Activated CD4-positive, alpha-beta T cell treated with anti-CD3 and anti-CD28 coated beads, Interleukin-2, amount 10 ng/mL, durations not matched to agents 24 days and 14 days (primary cell): ENCODE measurements at regions not wholly inside any gene's neighbourhood (a gene's known extent, or its start where the extent isn't known, plus 50 kb on each side); places are given as distances from the start of the nearest gene placed in this dataset.
"Not testable (repeated sequence)": the region's sequence is repeated elsewhere in the genome, so short reads cannot be mapped to it uniquely, and the experiment has no call there.

ENCODE experiments used
- DNase-seq: peaks from one replicate; pipeline ENCODE4 v3.0.0; 2022
- H3K27ac Mint-ChIP-seq: one replicate; pipeline ENCODE4 v1.8.0; 2022; ENCODE audit warnings: mild to moderate bottlenecking, mixed read lengths
- H3K27me3 Mint-ChIP-seq: one replicate; pipeline ENCODE4 v1.8.0; 2022; ENCODE audit warnings: mixed read lengths
- H3K36me3 Mint-ChIP-seq: one replicate; pipeline ENCODE4 v1.8.0; 2022; ENCODE audit warnings: low read depth, mild to moderate bottlenecking, mixed read lengths
- H3K4me1 Mint-ChIP-seq: one replicate; pipeline ENCODE4 v1.8.0; 2021; ENCODE audit warnings: mixed read lengths
- H3K4me3 Mint-ChIP-seq: one replicate; pipeline ENCODE4 v1.8.0; 2022; ENCODE audit warnings: mild to moderate bottlenecking, moderate library complexity, mixed read lengths
- H3K9me3 Mint-ChIP-seq: one replicate; pipeline ENCODE4 v1.8.0; 2021; ENCODE audit warnings: mixed read lengths
- intact Hi-C: fragments of 100-400 bp; cut with micrococcal nuclease; formaldehyde crosslinking; loops from one replicate; pipeline ENCODE4 v1.15.1; 2023

DNA sequence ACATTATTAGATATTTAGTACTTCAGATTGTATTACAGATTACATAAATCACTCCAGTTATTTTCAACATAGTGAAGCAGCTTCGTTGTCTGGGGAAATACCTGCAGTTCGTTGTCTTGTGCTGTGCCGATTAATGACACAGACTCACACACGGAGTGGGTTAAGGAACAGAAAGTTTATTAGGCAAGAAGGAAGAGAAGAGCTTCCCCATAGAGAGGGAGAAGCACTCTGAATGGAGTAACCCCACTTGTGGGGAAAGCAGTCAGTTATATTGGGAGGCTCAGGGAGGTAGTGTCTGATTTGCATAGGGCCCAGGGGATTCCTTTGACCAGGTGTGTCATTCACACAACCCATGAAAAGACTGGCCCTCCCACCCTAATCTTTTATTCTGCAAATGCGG lies 213.4 kb upstream of the POTEB3 start:
- DNase-seq, H3K9me3 Mint-ChIP-seq, H3K4me1 Mint-ChIP-seq, H3K4me3 Mint-ChIP-seq, H3K27me3 Mint-ChIP-seq, H3K36me3 Mint-ChIP-seq, H3K27ac Mint-ChIP-seq, intact Hi-C loops: not testable (repeated sequence)

DNA sequence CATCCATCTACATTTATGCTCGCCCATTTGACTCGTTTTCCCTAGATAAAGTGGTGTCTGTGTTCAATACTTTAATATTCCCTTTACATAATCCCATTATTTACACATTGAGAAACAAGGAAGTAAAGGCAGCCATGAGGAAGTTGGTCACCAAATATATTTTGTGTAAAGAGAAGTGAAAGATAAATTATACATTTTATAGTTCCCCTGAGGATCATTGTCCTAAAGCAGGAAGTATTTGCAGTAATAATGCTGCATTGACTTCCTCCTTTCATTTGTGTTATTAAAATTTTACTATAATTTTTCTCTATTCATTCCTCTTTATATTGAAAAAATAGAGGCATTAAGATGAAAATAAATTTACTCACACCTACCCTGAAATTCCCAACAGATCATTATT lies 198.5 kb upstream of the POTEB3 start:
- H3K36me3 Mint-ChIP-seq, H3K27ac Mint-ChIP-seq, H3K4me3 Mint-ChIP-seq, H3K27me3 Mint-ChIP-seq, intact Hi-C loops, H3K4me1 Mint-ChIP-seq, DNase-seq, H3K9me3 Mint-ChIP-seq: not testable (repeated sequence)

DNA sequence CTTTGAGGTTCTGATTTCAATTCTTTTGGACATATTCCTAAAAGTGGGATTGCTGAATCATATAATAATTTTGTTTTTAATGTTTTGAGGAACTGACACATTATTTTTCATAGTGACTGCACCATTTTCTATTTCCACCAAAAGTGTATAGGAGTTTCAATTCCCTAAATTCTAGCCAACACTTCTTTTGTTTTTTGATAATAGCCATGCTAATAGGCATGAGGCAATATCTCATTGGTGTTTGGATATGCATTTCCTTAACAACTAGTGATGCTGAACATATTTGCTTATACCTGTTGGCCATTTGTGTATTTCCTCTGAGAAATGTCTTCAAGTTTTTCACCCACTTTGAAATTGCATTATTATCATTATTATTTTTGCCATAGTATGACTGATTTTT lies 186.4 kb upstream of the POTEB3 start:
- H3K27ac Mint-ChIP-seq, DNase-seq, H3K4me3 Mint-ChIP-seq, H3K27me3 Mint-ChIP-seq, H3K4me1 Mint-ChIP-seq, H3K9me3 Mint-ChIP-seq, intact Hi-C loops, H3K36me3 Mint-ChIP-seq: not testable (repeated sequence)

DNA sequence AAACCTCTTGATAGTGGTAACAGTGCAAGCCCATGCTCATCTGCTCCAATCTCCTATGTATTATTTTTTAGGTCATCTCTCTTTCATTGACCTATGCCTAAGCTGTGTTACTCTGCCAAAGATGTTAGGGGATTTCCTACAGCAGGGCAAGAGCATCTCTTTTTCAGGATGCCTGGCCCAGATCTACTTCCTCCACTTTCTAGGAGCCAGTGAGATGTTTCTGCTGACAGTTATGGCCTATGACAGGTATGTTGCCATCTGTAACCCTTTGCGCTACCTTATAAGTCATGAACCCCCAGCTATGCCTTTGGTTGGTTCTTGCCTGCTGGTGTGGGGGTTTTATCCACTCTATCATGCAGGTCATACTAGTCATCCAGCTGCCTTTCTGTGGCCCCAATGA lies 168.9 kb upstream of the POTEB3 start:
- H3K4me1 Mint-ChIP-seq, H3K27ac Mint-ChIP-seq, H3K9me3 Mint-ChIP-seq, H3K36me3 Mint-ChIP-seq, DNase-seq, H3K27me3 Mint-ChIP-seq, intact Hi-C loops, H3K4me3 Mint-ChIP-seq: not testable (repeated sequence)

DNA sequence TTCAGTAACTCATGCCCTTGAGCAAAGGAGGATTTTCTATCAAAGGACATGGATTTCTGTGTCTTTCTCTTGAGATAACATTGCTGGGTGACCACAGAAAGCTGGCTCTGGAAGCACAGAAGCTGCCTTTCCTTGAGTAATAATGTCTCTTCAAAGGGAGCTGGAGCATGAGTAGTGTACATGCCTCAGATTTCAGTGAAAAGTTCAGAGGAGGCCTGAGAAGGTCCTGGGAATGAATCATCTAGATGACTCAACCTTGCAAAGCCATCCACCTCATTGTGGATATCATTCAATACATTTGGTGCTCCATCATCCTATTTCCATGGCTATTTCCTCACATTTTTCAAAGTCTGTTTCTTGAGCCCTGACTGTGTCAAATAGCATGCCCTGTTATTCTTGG lies 125.1 kb upstream of the POTEB3 start:
- H3K9me3 Mint-ChIP-seq, H3K4me1 Mint-ChIP-seq, H3K27me3 Mint-ChIP-seq, intact Hi-C loops, H3K4me3 Mint-ChIP-seq, H3K27ac Mint-ChIP-seq, H3K36me3 Mint-ChIP-seq, DNase-seq: not testable (repeated sequence)

DNA sequence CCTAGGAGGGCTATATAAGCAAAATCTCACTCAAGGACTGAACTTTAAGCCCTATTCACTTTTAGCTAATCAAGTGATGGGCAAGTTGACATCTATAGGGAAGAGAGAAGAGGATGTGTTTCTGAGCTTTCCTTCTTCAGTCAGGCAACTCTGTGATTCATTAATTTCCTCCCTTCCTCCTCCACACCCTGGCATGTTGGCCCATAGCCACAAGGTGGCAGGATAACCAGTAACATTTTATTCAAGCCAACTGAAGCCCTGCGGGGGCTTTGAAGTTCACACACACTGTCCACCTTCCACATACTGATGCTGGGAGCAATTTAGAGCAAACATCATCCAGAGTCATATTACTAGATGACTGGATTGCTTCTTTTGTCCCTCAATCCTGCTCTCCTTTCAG lies 111.5 kb upstream of the POTEB3 start:
- H3K36me3 Mint-ChIP-seq, H3K4me3 Mint-ChIP-seq, intact Hi-C loops, H3K27ac Mint-ChIP-seq, H3K27me3 Mint-ChIP-seq, H3K4me1 Mint-ChIP-seq, H3K9me3 Mint-ChIP-seq, DNase-seq: not testable (repeated sequence)

DNA sequence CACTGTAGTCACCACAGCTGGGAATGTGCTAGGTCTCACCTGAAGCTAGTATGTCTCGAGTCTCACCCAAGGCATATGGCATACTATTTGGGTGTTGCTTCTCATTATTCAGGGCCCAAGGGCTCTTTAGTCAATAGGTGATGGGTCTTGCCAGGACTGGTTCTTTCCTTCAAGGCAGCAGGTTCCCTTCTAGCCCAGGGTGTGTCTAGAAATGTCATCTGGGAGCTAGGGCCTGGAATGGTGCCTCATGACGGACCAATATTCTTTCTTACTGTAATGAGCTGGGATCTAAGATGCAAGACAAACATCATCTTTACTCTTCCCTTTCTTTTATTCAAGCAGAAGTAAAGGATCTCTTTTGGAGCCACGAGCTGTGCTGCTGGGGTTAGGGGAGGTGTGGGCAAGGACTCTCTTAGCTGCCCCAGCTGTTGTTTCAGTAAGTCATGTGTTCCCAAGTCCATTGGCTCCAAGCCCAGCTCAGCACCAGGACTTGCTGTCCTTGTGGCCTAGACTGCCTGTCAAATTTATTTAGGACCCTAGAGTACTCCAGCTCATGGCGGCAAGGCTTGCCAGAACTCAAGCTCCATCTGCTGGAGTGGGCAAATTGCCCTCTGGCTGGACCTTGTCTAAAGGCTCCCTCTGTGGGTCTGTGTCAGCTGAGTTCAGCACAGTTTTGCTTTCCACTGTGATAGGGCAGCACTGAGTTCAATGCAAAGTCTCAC lies 106.0 kb upstream of the POTEB3 start:
- H3K4me1 Mint-ChIP-seq, H3K27ac Mint-ChIP-seq, DNase-seq, intact Hi-C loops, H3K4me3 Mint-ChIP-seq, H3K9me3 Mint-ChIP-seq, H3K36me3 Mint-ChIP-seq, H3K27me3 Mint-ChIP-seq: not testable (repeated sequence)

DNA sequence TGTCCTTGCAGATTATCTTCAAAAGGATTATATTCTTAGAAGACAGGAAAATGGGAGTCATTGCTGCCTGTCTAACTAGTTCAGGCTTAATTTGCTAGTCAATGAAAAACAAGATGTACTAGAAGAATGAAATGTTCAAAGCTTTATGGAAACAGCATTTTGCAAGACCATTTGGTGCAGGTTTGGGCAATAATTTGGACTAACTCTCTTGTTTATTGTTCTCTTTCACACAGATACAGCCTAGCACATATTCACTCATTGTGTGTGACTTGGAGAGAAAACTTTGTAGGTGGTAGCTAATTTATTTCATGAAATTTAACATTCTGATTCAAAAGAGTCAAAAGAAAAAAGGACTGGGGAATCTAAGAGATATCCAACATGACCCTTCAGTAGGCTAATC lies 92.5 kb upstream of the POTEB3 start:
- H3K4me3 Mint-ChIP-seq, H3K27me3 Mint-ChIP-seq, DNase-seq, H3K4me1 Mint-ChIP-seq, H3K9me3 Mint-ChIP-seq, intact Hi-C loops, H3K36me3 Mint-ChIP-seq, H3K27ac Mint-ChIP-seq: not testable (repeated sequence)

DNA sequence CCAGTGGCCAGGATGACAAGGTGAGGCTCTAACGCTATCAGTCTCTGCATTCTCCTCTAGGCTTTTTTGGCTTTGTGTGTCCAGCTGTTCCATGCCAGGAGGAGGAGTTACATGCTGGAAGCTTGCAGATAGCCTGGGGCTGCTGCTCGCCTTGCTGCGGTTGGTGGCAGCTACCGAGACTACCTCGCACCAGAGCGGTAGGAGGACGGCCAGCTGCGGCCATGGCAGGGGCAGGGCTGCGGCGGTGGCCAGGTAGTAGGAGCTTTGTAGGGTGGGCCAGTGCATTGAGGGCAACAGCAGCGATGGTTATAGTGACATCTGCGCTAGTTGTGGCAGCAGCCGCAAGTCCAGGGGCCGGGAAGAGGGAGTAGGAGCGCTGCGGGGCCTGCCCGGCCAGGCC lies 75.9 kb upstream of the POTEB3 start:
- intact Hi-C loops, H3K27ac Mint-ChIP-seq, H3K4me1 Mint-ChIP-seq, DNase-seq, H3K27me3 Mint-ChIP-seq, H3K36me3 Mint-ChIP-seq, H3K4me3 Mint-ChIP-seq, H3K9me3 Mint-ChIP-seq: not testable (repeated sequence)

DNA sequence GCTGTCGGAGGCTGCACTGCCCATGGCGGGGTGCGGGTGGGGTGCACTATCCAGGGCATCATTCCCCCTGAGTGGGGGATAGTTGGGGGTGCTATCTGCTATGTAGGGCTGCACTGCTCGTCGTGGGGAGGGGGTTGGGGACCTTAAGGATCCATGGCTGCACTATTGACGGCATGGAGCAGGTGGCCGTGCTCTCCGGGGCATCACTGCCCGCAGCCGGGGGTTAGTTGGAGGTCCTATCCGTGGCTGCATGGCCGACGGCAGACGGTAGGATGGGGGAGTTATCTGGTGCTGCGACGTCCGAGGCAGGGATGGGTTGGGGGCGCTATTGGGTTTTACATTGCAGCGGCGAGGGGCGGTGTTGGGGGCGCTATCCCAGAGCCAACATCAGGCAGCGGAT lies 75.0 kb upstream of the POTEB3 start:
- H3K9me3 Mint-ChIP-seq, H3K27ac Mint-ChIP-seq, DNase-seq, intact Hi-C loops, H3K4me1 Mint-ChIP-seq, H3K27me3 Mint-ChIP-seq, H3K4me3 Mint-ChIP-seq, H3K36me3 Mint-ChIP-seq: not testable (repeated sequence)

DNA sequence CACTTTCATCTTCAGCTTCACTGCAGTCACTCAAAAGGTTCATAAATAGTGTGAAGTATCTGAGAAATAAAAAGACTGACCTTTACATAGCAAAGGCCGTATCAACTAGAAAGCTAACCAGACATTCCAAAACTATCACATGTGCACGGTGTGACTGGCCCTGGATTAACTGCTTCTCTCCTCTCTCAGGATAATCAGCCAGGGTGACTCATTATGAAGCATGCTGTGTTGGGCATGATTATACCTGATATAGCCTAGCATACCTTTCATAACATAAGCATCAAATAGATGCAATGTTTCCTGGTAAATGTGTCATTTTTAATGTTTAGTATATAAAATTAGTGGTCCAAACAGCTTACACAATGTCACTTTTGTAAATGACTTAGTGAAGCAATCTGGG lies 62.7 kb upstream of the POTEB3 start:
- H3K36me3 Mint-ChIP-seq, H3K9me3 Mint-ChIP-seq, DNase-seq, H3K27ac Mint-ChIP-seq, intact Hi-C loops, H3K4me3 Mint-ChIP-seq, H3K27me3 Mint-ChIP-seq, H3K4me1 Mint-ChIP-seq: not testable (repeated sequence)
